ENCODE measurements at regions not wholly inside any gene's neighbourhood (a gene's known extent, or its start where the extent isn't known, plus 50 kb on each side); places are given as distances from the start of the nearest gene placed in this dataset.

- TF ChIP-seq CTCF (IDR thresholded peaks at IDR 0.05) (no peak), POLR2A (IDR thresholded peaks at IDR 0.05) (no peak)
Observed at GRCh38 chr2:7815726-7816125, 866.1 kb upstream of the ID2 start.
